ENCODE measurements at regions not wholly inside any gene's neighbourhood (a gene's known extent, or its start where the extent isn't known, plus 50 kb on each side); places are given as distances from the start of the nearest gene placed in this dataset.
"Not testable (repeated sequence)": the region's sequence is repeated elsewhere in the genome, so short reads cannot be mapped to it uniquely, and the experiment has no call there.

GRCh38 chr15:91356083-91356482 lies 256.0 kb downstream of the SV2B start:
- no peak overlapping the region for H3K4me3 ChIP-seq
- H3K36me3 ChIP-seq: no peaks in the 10 kb centered on the region
- intact Hi-C loops (cut with DNase I): no loop called here
- H3K27ac ChIP-seq: no peak overlapping the region
- H3K9me3 ChIP-seq: no peaks in the 10 kb centered on the region
- no peak overlapping the region for H3K9ac ChIP-seq (ENCODE audit: low read depth in 2 of 2, low read length in 2 of 2)
- DNase-seq: no peak
- no peaks in the 10 kb centered on the region for H3K4me1 ChIP-seq
- TF ChIP-seq, protein P1, sequence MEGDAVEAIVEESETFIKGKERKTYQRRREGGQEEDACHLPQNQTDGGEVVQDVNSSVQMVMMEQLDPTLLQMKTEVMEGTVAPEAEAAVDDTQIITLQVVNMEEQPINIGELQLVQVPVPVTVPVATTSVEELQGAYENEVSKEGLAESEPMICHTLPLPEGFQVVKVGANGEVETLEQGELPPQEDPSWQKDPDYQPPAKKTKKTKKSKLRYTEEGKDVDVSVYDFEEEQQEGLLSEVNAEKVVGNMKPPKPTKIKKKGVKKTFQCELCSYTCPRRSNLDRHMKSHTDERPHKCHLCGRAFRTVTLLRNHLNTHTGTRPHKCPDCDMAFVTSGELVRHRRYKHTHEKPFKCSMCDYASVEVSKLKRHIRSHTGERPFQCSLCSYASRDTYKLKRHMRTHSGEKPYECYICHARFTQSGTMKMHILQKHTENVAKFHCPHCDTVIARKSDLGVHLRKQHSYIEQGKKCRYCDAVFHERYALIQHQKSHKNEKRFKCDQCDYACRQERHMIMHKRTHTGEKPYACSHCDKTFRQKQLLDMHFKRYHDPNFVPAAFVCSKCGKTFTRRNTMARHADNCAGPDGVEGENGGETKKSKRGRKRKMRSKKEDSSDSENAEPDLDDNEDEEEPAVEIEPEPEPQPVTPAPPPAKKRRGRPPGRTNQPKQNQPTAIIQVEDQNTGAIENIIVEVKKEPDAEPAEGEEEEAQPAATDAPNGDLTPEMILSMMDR (IDR thresholded peaks at IDR 0.05): no peak
- H3K27me3 ChIP-seq: no peaks in the 10 kb centered on the region

DNA sequence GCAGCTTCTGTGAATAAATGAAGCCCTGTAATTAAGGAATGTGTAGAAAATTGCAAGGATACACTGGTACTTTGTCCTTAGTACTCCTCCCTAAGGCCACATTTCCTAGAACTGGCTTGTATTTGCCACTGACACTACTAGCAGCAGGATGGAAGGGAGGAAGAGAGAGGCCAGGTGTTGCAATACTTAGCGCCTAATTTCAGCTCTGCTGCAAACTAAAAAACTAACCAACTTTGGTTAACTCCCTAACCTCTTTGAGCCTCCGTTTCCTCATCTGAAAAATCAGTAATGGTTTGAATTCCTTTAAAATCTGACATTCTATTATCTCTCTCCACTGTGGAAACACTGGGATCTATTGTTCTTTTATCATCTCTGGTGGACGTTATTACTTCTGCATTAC lies 257.0 kb downstream of the SV2B start:
- Histone ChIP-seq H3K27ac (no peak overlapping the region), H3K9me3 (no peaks in the 10 kb centered on the region), H3K4me3 (no peak overlapping the region), H3K4me1 (no peaks in the 10 kb centered on the region), H3K36me3 (no peaks in the 10 kb centered on the region), H3K9ac (ENCODE audit: low read depth in 2 of 2, low read length in 2 of 2) (no peak overlapping the region), H3K27me3 (no peaks in the 10 kb centered on the region)
- intact Hi-C loops (cut with DNase I): no loop called here
- TF ChIP-seq, protein P1 (IDR thresholded peaks at IDR 0.05): no peak
- DNase-seq: no peak

GRCh38 chr15:91357486-91357885 lies 257.4 kb downstream of the SV2B start:
- DNase-seq: no peak
- intact Hi-C loops (cut with DNase I): no loop called here
- no peaks in the 10 kb centered on the region for H3K27me3 ChIP-seq
- no peaks in the 10 kb centered on the region for H3K9me3 ChIP-seq
- no peak overlapping the region for H3K9ac ChIP-seq (ENCODE audit: low read depth in 2 of 2, low read length in 2 of 2)
- no peaks in the 10 kb centered on the region for H3K36me3 ChIP-seq
- H3K4me1 ChIP-seq: no peaks in the 10 kb centered on the region
- no peak overlapping the region for H3K27ac ChIP-seq
- H3K4me3 ChIP-seq: no peak overlapping the region
- TF ChIP-seq, protein P1 (IDR thresholded peaks at IDR 0.05): no peak

GRCh38 chr15:91358405-91358804 lies 258.3 kb downstream of the SV2B start:
- DNase-seq: no peak
- Histone ChIP-seq H3K4me1 (no peaks in the 10 kb centered on the region), H3K4me3 (no peak overlapping the region), H3K27me3 (no peaks in the 10 kb centered on the region), H3K9me3 (no peaks in the 10 kb centered on the region), H3K36me3 (no peaks in the 10 kb centered on the region), H3K27ac (no peak overlapping the region), H3K9ac (ENCODE audit: low read depth in 2 of 2, low read length in 2 of 2) (no peak overlapping the region)
- intact Hi-C loops (cut with DNase I): no loop called here
- TF ChIP-seq, protein P1 (IDR thresholded peaks at IDR 0.05): no peak

- H3K27me3 ChIP-seq; intact Hi-C loops (cut with DNase I); DNase-seq; H3K9me3 ChIP-seq; H3K4me3 ChIP-seq; H3K4me1 ChIP-seq; H3K36me3 ChIP-seq; H3K9ac ChIP-seq (ENCODE audit: low read depth in 2 of 2, low read length in 2 of 2); H3K27ac ChIP-seq: not testable (repeated sequence)
Measured at GRCh38 chr15:91361696-91362095, 261.6 kb downstream of the SV2B start.

GRCh38 chr15:91366111-91366510 lies 266.1 kb downstream of the SV2B start:
- no peaks in the 10 kb centered on the region for H3K4me1 ChIP-seq
- no peaks in the 10 kb centered on the region for H3K36me3 ChIP-seq
- DNase-seq: no peak
- H3K9ac ChIP-seq (ENCODE audit: low read depth in 2 of 2, low read length in 2 of 2): no peak overlapping the region
- H3K27ac ChIP-seq: no peak overlapping the region
- TF ChIP-seq, protein P1 (IDR thresholded peaks at IDR 0.05): no peak
- no peak overlapping the region for H3K4me3 ChIP-seq
- no peaks in the 10 kb centered on the region for H3K9me3 ChIP-seq
- intact Hi-C loops (cut with DNase I): no loop called here
- H3K27me3 ChIP-seq: no peaks in the 10 kb centered on the region
